GM10266 (cell line): ENCODE measurements at regions not wholly inside any gene's neighbourhood (a gene's known extent, or its start where the extent isn't known, plus 50 kb on each side); places are given as distances from the start of the nearest gene placed in this dataset.

Experiments
- DNase-seq: peaks from one replicate; pipeline ENCODE4 v3.0.0; 2012; ENCODE audit errors: extremely low spot score
- CTCF ChIP-seq: IDR thresholded peaks from 2 replicates; pipeline ENCODE4 v1.5.1; 2012; ENCODE audit warnings: mild to moderate bottlenecking, low read depth; ENCODE audit not compliant: control insufficient read depth, insufficient read depth; ENCODE audit errors: missing control alignments

- DNase-seq = no peak
- TF ChIP-seq CTCF = no peak
These were observed 100.8 kb upstream of the TPM1 start for GRCh38 chr15:62941699-62942098.

- no peak for DNase-seq
- TF ChIP-seq CTCF = no peak
These were observed 100.1 kb upstream of the TPM1 start for GRCh38 chr15:62942428-62942827.

- no peak for DNase-seq
- TF ChIP-seq CTCF = no peak
These were observed 97.5 kb upstream of the TPM1 start for GRCh38 chr15:62945063-62945462.

GRCh38 chr15:62945760-62946159, 96.8 kb upstream of the TPM1 start:
- no peak for DNase-seq
- no peak for TF ChIP-seq CTCF

DNA sequence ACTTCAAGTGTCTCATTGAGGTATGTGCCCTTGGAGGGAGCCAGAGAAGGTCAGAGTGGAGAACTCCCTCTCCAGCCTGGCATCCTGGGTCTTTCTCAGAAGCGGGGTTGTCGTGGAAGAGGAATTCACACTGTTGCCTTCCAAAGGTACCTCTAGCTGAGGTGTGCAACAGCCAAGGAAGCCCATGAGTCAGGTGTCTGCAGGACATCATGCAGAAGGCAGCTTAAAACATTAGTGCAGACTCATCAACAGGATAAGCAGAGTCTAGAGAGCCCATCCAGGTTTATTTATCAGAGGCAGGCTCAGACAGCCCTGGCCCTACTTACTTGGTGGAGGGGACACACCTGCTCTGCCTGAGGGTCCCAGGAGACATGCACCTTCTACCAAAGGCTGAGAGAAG, 95.6 kb upstream of the TPM1 start:
- DNase-seq = no peak
- TF ChIP-seq CTCF = no peak

DNA sequence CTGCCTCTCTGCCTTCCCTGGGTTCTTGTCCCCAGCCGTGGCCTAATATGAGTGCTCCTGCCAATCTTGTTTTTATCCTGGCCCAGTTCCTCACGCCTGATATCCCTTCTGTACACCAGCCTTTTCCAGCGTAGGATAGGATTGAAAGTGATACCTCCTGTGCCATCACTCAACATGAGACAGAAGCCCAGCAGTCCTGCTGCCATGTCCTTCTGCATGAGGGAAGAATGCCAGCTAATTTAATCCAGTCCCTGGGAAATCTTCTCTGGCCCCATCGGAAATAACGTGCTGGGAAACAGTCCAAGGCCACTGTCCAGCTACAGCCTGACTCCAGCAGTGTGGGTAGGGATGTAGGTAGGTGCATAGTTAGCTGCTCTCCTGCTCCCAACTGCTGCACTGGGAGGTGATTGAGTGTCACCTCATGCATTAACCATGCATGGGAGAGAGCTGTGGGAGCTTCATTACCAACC, 92.0 kb upstream of the TPM1 start:
- no peak for DNase-seq

DNA sequence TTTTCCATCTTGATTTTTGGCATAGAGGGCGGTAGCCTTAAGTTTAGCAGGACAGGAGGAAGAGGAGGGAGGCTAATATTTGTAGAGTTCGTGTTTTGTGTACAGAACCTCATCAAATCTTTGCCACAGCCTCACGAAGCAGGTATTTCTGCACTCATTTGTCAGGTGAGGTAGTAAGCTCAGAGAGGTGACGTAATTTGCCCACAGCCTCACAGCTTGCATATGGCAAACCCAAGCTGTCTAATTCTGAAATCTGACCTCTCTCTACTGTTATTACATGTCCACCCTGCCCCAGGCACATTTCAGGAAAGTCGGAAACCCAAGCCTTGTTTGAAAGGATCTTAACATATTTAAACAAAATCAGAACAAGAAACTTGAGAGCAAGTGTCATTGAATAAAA, 91.1 kb upstream of the TPM1 start:
- no peak for DNase-seq
- no peak for TF ChIP-seq CTCF

More for the DNA sequence above, 92.0 kb upstream of the TPM1 start:
- no peak for TF ChIP-seq CTCF
